ENCODE measurements at regions not wholly inside any gene's neighbourhood (a gene's known extent, or its start where the extent isn't known, plus 50 kb on each side); places are given as distances from the start of the nearest gene placed in this dataset.

DNA sequence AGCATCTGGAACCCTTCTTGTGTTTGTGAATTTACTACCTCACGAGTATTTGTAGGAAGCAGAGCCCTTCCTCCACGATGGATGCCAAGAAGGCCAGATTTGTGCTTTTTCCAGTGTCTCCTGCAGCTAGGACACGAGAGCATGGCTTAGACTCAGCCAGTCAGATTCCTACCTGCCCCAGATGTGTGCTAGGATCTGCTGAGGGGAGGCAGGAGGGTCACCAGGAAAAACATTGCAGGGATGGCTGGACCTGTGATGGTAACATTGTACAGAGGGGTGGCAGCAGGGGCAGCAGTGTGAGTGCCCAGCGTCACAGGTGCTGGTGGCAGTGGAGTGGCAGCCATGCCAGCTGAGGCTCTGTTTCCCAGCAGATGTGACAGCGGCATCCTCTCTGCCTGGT lies 285.3 kb downstream of the FAM43A start:
- intact Hi-C loops (cut with DNase I): no loop called here
- Histone ChIP-seq H3K9me3 (no peaks in the 10 kb centered on the region), H3K27ac (no peak overlapping the region), H3K36me3 (no peaks in the 10 kb centered on the region), H3K27me3 (no peaks in the 10 kb centered on the region), H3K4me1 (peaks cover 9 to 10% of the 10 kb centered on the region in 2 donors), H3K4me3 (no peak overlapping the region)
- TF ChIP-seq, protein P1, sequence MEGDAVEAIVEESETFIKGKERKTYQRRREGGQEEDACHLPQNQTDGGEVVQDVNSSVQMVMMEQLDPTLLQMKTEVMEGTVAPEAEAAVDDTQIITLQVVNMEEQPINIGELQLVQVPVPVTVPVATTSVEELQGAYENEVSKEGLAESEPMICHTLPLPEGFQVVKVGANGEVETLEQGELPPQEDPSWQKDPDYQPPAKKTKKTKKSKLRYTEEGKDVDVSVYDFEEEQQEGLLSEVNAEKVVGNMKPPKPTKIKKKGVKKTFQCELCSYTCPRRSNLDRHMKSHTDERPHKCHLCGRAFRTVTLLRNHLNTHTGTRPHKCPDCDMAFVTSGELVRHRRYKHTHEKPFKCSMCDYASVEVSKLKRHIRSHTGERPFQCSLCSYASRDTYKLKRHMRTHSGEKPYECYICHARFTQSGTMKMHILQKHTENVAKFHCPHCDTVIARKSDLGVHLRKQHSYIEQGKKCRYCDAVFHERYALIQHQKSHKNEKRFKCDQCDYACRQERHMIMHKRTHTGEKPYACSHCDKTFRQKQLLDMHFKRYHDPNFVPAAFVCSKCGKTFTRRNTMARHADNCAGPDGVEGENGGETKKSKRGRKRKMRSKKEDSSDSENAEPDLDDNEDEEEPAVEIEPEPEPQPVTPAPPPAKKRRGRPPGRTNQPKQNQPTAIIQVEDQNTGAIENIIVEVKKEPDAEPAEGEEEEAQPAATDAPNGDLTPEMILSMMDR (IDR thresholded peaks at IDR 0.05): no peak
- no peak for DNase-seq (ENCODE audit: low spot score in 2 of 2)

- Histone ChIP-seq H3K27ac (peak overlapping the region in 1 of 2 donors; percentile 58), H3K9me3 (no peaks in the 10 kb centered on the region), H3K4me3 (no peak overlapping the region), H3K4me1 (peaks cover 14 to 16% of the 10 kb centered on the region in 2 donors), H3K27me3 (no peaks in the 10 kb centered on the region), H3K36me3 (no peaks in the 10 kb centered on the region)
- DNase-seq (ENCODE audit: low spot score in 2 of 2): no peak
- intact Hi-C loops (cut with DNase I): no loop called here
- TF ChIP-seq, protein P1 (IDR thresholded peaks at IDR 0.05): no peak
Measured at GRCh38 chr3:194971965-194972364, 286.3 kb downstream of the FAM43A start.

DNA sequence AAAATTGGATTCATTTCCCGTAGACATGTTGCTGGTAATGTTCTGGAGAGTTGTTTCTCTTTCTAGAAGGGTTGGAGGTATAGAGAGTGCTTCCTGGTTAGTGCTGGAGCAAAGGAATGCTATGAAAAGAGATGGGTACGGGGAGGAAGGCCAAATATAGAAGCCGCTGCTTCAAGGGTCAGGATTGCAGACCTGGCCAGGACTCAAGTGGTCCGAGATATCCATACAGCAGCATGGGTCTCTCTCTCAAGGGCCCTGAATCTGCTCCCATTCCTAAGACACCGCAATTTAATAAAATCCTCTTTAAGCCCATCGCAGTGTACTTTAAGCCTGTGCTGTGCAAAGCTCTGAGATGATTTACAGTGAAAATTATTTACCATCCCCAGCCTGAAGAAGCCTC lies 287.0 kb downstream of the FAM43A start:
- TF ChIP-seq, protein P1 (IDR thresholded peaks at IDR 0.05): no peak
- no peak for DNase-seq (ENCODE audit: low spot score in 2 of 2)
- intact Hi-C loops (cut with DNase I): no loop called here
- no peak overlapping the region for H3K27ac ChIP-seq
- no peaks in the 10 kb centered on the region for H3K9me3 ChIP-seq
- no peak overlapping the region for H3K4me3 ChIP-seq
- no peaks in the 10 kb centered on the region for H3K27me3 ChIP-seq
- no peaks in the 10 kb centered on the region for H3K36me3 ChIP-seq
- peaks cover 14 to 17% of the 10 kb centered on the region in 2 donors for H3K4me1 ChIP-seq

- no peaks in the 10 kb centered on the region for H3K36me3 ChIP-seq
- TF ChIP-seq, protein P1 (IDR thresholded peaks at IDR 0.05): no peak
- H3K27me3 ChIP-seq: no peaks in the 10 kb centered on the region
- H3K9me3 ChIP-seq: no peaks in the 10 kb centered on the region
- H3K4me3 ChIP-seq: no peak overlapping the region
- H3K27ac ChIP-seq: no peak overlapping the region
- peaks cover 14 to 17% of the 10 kb centered on the region in 2 donors for H3K4me1 ChIP-seq
- DNase-seq (ENCODE audit: low spot score in 2 of 2): no peak
- intact Hi-C loops (cut with DNase I): no loop called here
Measured at GRCh38 chr3:194973366-194974000, 287.8 kb downstream of the FAM43A start.

GRCh38 chr3:194974468-194975135 lies 288.9 kb downstream of the FAM43A start:
- no peaks in the 10 kb centered on the region for H3K9me3 ChIP-seq
- DNase-seq (ENCODE audit: low spot score in 2 of 2): no peak
- intact Hi-C loops (cut with DNase I): loop anchor here (5.0 kb wide), 1 partner anchor 287 kb away; the partner anchor contains the start of gene FAM43A

More at GRCh38 chr3:194974468-194975135, 288.9 kb downstream of the FAM43A start:
- Histone ChIP-seq H3K4me1 (peaks cover 14 to 17% of the 10 kb centered on the region in 2 donors), H3K27ac (no peak overlapping the region), H3K27me3 (no peaks in the 10 kb centered on the region), H3K36me3 (no peaks in the 10 kb centered on the region), H3K4me3 (no peak overlapping the region)
- TF ChIP-seq, protein P1 (IDR thresholded peaks at IDR 0.05): no peak

All from ascending aorta (tissue), 2 donors.